DOHH2 (cell line): ENCODE measurements at regions not wholly inside any gene's neighbourhood (a gene's known extent, or its start where the extent isn't known, plus 50 kb on each side); places are given as distances from the start of the nearest gene placed in this dataset.

Experiments
- H3F3A ChIP-seq: fragments of 200-600 bp; sonication (generic), shearing (Covaris generic); 2 replicates; pipeline ENCODE4 v1.6.0; 2016; ENCODE audit warnings: antibody characterized with exemption, mild to moderate bottlenecking; ENCODE audit not compliant: control insufficient read depth, insufficient read depth
- H3K27ac ChIP-seq: fragments of 200-600 bp; sonication (generic); 2 replicates; pipeline ENCODE4 v1.5.1; 2014; ENCODE audit warnings: low read depth, mild to moderate bottlenecking, low read length, moderate library complexity
- H3K27me3 ChIP-seq: fragments of 200-600 bp; sonication (generic); 2 replicates; pipeline ENCODE4 v1.6.1; 2014; ENCODE audit warnings: mild to moderate bottlenecking, low read length, mixed read lengths; ENCODE audit not compliant: control insufficient read depth
- H3K36me3 ChIP-seq: fragments of 200-600 bp; sonication (generic); 2 replicates; pipeline ENCODE4 v1.6.1; 2014; ENCODE audit warnings: mild to moderate bottlenecking, low read length, moderate library complexity, mixed read lengths; ENCODE audit not compliant: control insufficient read depth
- H3K4me1 ChIP-seq: fragments of 200-600 bp; sonication (generic); 2 replicates; pipeline ENCODE4 v1.6.1; 2014; ENCODE audit warnings: mild to moderate bottlenecking, low read length, mixed read lengths; ENCODE audit not compliant: control insufficient read depth
- H3K4me2 ChIP-seq: fragments of 200-600 bp; sonication (generic); 2 replicates; pipeline ENCODE4 v1.6.0; 2014; ENCODE audit warnings: mild to moderate bottlenecking, low read length, moderate library complexity
- H3K4me3 ChIP-seq: fragments of 200-600 bp; sonication (generic); 2 replicates; pipeline ENCODE4 v1.5.1; 2014; ENCODE audit warnings: mild to moderate bottlenecking, low read length, mixed read lengths
- H3K79me2 ChIP-seq: fragments of 200-600 bp; sonication (generic); 2 replicates; pipeline ENCODE4 v1.6.1; 2014; ENCODE audit warnings: mild to moderate bottlenecking, low read length, mixed read lengths; ENCODE audit not compliant: control insufficient read depth
- H3K9me2 ChIP-seq: fragments of 200-600 bp; sonication (generic); replicated peaks from 2 replicates; pipeline ENCODE4 v1.6.1; 2014; ENCODE audit warnings: mild to moderate bottlenecking, low read length, mixed read lengths; ENCODE audit not compliant: control insufficient read depth
- H3K9me3 ChIP-seq: fragments of 200-600 bp; sonication (generic); 2 replicates; pipeline ENCODE4 v1.6.1; 2014; ENCODE audit warnings: antibody characterized with exemption, low read length, mixed read lengths; ENCODE audit not compliant: control insufficient read depth, insufficient read depth
- H4K20me1 ChIP-seq: fragments of 200-600 bp; sonication (generic); 2 replicates; pipeline ENCODE4 v1.6.0; 2014; ENCODE audit warnings: low read depth, mild to moderate bottlenecking, antibody characterized with exemption, low read length, moderate library complexity; ENCODE audit not compliant: control insufficient read depth, insufficient read depth
- CTCF ChIP-seq: fragments of 200-600 bp; sonication (generic); IDR thresholded peaks from one replicate; pipeline ENCODE4 v1.5.1; 2014; ENCODE audit warnings: antibody characterized with exemption, mild to moderate bottlenecking, low read depth, low read length; ENCODE audit not compliant: poor library complexity, severe bottlenecking
- EZH2phosphoT487 ChIP-seq: fragments of 200-600 bp; sonication (generic); IDR thresholded peaks from 2 replicates; pipeline ENCODE4 v1.6.1; 2017; ENCODE audit warnings: borderline replicate concordance, mild to moderate bottlenecking, antibody characterized with exemption, low read length, moderate library complexity, mixed read lengths

GRCh38 chr6:147710890-147711289 lies 202.4 kb downstream of the SAMD5 start:
- H3F3A ChIP-seq, result no peaks in the 10 kb centered on the region
- H4K20me1 ChIP-seq, result no peaks in the 10 kb centered on the region
- no peaks in the 10 kb centered on the region for H3K36me3 ChIP-seq
- H3K9me3 ChIP-seq, result no peaks in the 10 kb centered on the region
- H3K4me2 ChIP-seq, result no peak overlapping the region
- H3K4me3 ChIP-seq, result no peak overlapping the region
- no peaks in the 10 kb centered on the region for H3K27me3 ChIP-seq
- no peaks in the 10 kb centered on the region for H3K9me2 ChIP-seq
- H3K79me2 ChIP-seq, result no peaks in the 10 kb centered on the region
- no peaks in the 10 kb centered on the region for H3K4me1 ChIP-seq
- H3K27ac ChIP-seq, result no peak overlapping the region
- TF ChIP-seq EZH2phosphoT487 (no peak), CTCF (no peak)

GRCh38 chr6:147711476-147711875 lies 203.0 kb downstream of the SAMD5 start:
- TF ChIP-seq EZH2phosphoT487, result no peak
- no peak for TF ChIP-seq CTCF
- no peaks in the 10 kb centered on the region for H3K36me3 ChIP-seq

GRCh38 chr6:147712841-147713240 lies 204.4 kb downstream of the SAMD5 start:
- no peaks in the 10 kb centered on the region for H3K79me2 ChIP-seq
- H3K27ac ChIP-seq, result no peak overlapping the region
- H3K9me2 ChIP-seq, result no peaks in the 10 kb centered on the region
- H3K27me3 ChIP-seq, result no peaks in the 10 kb centered on the region
- H3K4me2 ChIP-seq, result no peak overlapping the region
- no peaks in the 10 kb centered on the region for H3F3A ChIP-seq
- no peaks in the 10 kb centered on the region for H3K36me3 ChIP-seq
- no peaks in the 10 kb centered on the region for H3K9me3 ChIP-seq
- no peak for TF ChIP-seq EZH2phosphoT487
- TF ChIP-seq CTCF, result no peak
- no peaks in the 10 kb centered on the region for H4K20me1 ChIP-seq
- no peak overlapping the region for H3K4me3 ChIP-seq
- H3K4me1 ChIP-seq, result no peaks in the 10 kb centered on the region

More at GRCh38 chr6:147711476-147711875, 203.0 kb downstream of the SAMD5 start:
- H3K9me3 ChIP-seq, result no peaks in the 10 kb centered on the region
- H3K4me2 ChIP-seq, result no peak overlapping the region
- H3K4me1 ChIP-seq, result no peaks in the 10 kb centered on the region
- H3K27ac ChIP-seq, result no peak overlapping the region
- no peak overlapping the region for H3K4me3 ChIP-seq
- no peaks in the 10 kb centered on the region for H4K20me1 ChIP-seq
- H3K9me2 ChIP-seq, result no peaks in the 10 kb centered on the region
- H3K79me2 ChIP-seq, result no peaks in the 10 kb centered on the region
- no peaks in the 10 kb centered on the region for H3F3A ChIP-seq
- H3K27me3 ChIP-seq, result no peaks in the 10 kb centered on the region

GRCh38 chr6:147715035-147715434 lies 206.5 kb downstream of the SAMD5 start:
- TF ChIP-seq CTCF (no peak), EZH2phosphoT487 (no peak)
- no peak overlapping the region for H3K4me3 ChIP-seq
- H3K4me1 ChIP-seq, result no peaks in the 10 kb centered on the region
- no peaks in the 10 kb centered on the region for H3F3A ChIP-seq
- H3K4me2 ChIP-seq, result no peak overlapping the region
- H3K9me3 ChIP-seq, result no peaks in the 10 kb centered on the region
- H3K27me3 ChIP-seq, result no peaks in the 10 kb centered on the region
- no peak overlapping the region for H3K27ac ChIP-seq
- H3K79me2 ChIP-seq, result no peaks in the 10 kb centered on the region
- no peaks in the 10 kb centered on the region for H3K36me3 ChIP-seq
- H4K20me1 ChIP-seq, result no peaks in the 10 kb centered on the region
- no peaks in the 10 kb centered on the region for H3K9me2 ChIP-seq
